T47D (cell line): ENCODE measurements at regions not wholly inside any gene's neighbourhood (a gene's known extent, or its start where the extent isn't known, plus 50 kb on each side); places are given as distances from the start of the nearest gene placed in this dataset.

Experiments used
- DNase-seq, 2 experiments: peaks; one replicate each; pipeline versions ENCODE4 v3.0.0 to v3.0.0-alpha.2; 2011 to 2012; ENCODE audit warnings: low read depth in 1 of 2, low spot score in 1 of 2
- JUND ChIP-seq: IDR thresholded peaks from 2 replicates; pipeline ENCODE4 v1.6.1; 2012; ENCODE audit warnings: low read depth
- in situ Hi-C: cut with HindIII; loops from 2 replicates; pipeline ENCODE4 v1.10.0; 2016; ENCODE audit warnings: low sequenced_read_pairs, low pct_unique_long_range_greater_than_20kb

DNA sequence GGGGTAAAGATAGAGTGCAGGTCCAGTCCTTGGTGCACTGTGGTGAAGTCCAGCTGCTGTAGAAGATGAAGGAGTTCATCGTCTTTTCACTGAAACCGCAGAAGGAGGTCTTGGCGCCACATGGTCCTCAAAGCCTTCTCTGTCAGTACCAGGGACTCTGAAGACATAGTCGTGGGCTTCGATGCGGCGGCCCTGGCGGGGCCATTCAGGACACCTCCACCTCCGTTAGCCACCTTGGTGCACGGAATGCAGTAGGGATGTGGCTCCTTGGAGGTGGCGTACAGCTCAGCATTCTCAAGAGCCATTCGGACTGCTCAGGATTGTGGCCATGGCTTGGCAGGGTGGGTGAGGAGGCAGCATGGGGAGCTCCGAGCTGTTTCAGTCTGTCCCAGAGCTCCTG lies 418.8 kb downstream of the SUCLG1 start:
- no peak for DNase-seq
- TF ChIP-seq JUND = no peak
- in situ Hi-C loops = no loop called here

DNA sequence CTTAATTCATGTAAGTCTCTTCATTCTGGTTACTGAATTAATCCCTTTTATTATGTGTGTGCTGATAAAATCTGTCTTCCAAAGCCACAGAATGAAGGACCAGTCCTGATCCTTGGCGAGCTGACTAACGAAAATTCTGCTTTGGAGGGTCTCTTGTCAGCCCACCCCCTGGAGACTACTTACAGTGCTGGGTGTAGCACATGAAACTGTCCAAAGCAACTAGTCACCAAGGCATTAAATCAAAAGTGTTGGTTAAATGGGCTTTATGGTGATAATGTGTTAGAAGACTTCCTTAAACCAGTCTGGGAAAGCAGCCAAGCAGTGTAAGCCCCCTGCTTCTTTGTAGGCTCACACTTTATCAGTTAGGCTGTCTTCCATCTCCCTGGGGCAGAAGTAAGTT lies 420.2 kb downstream of the SUCLG1 start:
- TF ChIP-seq JUND = no peak
- DNase-seq = no peak
- in situ Hi-C loops = no loop called here

DNA sequence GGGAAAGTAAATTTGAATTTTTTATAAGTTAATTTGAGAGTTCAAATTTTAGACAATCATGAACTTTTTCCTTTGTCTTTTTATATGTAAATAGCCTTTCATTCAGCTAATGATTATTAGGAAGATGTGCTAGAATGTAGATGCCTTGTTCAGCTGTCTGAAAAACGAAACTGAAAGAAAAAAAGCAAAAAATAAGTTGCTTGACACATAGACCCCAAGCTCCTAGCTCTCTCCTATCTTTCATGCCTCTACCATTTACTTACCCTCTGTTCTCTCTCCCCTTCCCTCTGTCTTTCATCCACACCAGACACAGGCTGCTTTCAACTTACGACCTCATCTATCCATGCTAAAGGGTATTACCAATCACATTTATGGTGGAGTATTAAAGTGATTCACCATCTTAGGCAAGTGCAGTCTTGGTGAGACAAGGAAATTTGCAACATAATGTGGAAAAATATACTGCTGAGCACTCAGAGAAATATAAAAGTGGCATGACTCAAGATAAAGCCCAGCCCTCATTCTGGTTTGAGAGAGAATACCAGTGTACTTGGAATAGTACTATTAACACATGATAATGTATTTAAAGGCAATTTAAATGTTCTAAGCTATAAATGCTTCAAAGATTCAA lies 425.6 kb downstream of the SUCLG1 start:
- no peak for TF ChIP-seq JUND
- no peak for DNase-seq
- in situ Hi-C loops = no loop called here

DNA sequence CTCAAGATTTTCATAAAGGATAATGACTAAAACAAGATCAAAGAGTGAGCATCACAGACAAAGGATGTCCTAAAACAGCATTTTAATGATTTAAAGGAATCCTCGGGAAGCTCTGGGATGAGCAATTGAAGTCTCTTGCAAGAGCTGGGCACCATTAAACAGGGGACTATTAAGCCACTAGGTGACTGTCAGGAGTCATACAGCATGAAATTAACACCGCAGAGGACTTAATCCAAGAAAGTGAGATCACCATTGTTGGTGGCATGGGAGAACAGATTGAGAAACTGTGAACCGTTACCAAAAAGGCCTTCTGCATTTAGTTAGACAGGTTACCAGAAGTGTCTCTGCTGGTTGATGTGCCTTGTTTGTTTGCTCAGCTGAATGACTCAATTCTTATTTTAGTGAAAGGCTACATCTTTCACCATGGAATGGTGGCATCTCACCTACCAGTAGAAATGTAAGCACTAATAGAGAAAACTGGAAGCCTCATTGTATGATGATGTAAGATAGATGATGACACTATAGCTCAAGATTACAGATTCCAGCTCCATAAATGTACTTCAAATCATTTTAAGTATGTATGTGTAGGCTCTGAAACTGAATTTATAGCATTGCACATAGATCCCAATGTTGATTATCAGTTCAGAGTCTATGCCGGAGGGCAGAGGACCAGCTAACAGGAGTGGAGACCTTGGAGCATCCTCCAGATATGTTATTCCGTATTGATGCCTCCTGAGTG lies 427.6 kb downstream of the SUCLG1 start:
- in situ Hi-C loops = no loop called here
- TF ChIP-seq JUND = no peak
- no peak for DNase-seq

DNA sequence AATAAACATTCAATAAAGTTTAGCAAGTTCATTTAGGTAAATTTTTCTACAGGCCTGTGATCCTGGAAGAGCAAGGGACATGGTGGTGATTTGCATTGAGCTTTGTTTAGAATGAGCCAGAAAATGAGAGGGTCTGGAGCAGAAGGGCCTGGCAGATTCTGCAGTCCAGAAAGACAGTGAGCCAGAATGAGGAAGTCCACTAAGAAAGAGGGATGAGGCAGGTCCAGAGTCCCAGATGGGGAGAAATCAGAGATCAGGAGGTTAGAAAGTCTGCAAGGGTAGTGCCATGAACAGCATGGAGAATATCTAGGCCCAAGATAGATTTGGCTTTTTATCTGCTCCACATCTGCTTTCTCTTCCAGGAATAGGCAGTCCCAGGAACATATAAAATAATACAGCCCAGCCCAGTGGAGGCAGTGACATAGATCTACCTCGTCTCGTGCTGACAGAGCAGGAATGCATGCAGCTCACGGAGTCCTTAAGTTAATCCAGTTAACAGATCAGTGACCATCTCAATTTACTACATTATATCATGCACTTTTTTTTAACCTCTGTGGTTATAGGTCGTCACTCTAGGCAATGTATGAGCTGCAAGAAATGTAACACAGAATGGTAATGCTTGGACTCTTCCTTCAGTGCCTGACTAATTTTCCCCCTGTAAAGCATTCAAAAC lies 429.0 kb downstream of the SUCLG1 start:
- DNase-seq = no peak
- no peak for TF ChIP-seq JUND
- in situ Hi-C loops = no loop called here

DNA sequence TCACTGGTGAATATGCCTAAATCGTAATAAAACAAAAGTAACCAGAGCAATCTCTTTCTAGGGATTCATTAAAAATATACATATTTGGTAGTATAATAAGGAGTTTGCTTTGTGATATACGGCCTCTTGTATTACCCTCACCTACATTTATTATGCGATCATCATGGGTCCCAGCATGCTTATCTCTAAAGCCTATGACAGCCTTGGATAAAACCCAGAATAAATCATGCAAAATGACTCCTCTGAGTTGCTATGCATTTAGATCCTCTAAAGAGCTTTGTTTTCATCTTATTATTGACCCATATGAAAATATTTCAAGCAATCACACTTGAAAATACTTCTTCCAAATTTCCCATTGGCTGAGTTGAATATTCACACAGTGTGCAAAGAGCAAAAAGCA lies 432.3 kb downstream of the SUCLG1 start:
- TF ChIP-seq JUND = no peak
- no peak for DNase-seq
- in situ Hi-C loops = no loop called here

DNA sequence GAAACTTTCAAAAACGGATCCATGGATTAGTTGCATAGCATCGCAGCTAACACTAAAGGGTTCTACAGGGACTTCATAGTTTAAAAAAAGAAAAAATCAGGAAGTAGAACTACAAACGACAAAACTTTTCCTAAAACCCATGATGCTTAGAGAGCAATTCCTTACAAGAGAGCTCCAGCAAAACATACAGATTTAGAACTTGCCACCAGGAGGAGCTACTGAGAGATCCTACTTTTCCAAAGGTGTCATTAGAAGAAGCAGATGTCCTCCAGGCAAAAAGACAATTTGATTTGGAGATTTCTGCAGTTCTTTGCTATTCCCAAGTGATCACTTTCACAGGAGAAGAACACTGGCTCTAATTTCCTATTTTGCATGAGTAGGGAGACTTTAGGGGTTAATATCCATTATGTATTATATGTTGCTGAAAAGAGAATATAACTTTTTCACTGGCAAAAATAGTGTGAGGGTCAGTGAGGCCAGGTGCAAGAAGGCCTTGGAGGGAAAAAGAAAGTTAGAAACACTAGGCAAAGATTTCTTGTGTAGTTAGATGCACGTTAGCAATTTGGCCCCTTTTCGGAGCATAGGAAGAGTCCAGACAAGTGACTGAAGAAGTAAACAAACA lies 436.2 kb downstream of the SUCLG1 start:
- in situ Hi-C loops = no loop called here
- TF ChIP-seq JUND = no peak
- DNase-seq = peak; percentile 10 to 66

DNA sequence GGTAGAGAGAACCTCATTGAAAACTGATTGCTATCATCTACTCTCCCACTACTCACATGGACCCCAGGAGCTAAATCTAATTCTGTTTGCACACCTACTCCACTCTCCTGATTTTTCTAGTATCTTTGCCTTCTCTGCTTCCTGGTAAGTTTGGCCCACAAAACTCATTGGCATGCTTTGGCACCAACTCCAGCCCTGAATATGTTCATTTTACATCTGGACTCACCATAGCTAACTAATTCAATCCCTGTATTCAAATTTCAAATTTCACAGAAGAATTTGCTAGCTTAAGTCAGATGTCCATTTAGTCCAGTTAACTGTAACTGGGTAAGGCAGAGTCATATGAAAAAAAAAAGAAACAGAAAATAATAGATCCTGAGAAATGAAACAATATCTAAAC lies 442.1 kb downstream of the SUCLG1 start:
- in situ Hi-C loops = no loop called here
- DNase-seq = no peak
- TF ChIP-seq JUND = no peak

DNA sequence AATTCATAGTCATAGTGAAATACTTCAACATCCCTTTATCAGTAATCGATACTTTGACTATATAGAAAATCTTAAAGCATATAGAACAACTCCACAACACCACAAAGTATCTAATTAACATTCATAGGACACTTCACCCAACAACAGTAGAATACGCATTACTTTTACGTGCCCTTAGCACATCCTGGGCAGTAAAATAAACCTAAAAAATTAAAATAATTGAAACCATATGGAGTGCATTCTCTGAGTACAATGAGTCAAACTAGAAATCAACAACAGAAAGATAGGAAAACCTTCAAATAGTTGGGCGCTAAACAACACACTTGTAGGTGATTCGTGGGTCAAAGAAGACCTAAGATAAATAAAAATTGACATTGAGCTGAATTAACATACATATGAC lies 442.9 kb downstream of the SUCLG1 start:
- no peak for DNase-seq
- TF ChIP-seq JUND = no peak
- in situ Hi-C loops = no loop called here

DNA sequence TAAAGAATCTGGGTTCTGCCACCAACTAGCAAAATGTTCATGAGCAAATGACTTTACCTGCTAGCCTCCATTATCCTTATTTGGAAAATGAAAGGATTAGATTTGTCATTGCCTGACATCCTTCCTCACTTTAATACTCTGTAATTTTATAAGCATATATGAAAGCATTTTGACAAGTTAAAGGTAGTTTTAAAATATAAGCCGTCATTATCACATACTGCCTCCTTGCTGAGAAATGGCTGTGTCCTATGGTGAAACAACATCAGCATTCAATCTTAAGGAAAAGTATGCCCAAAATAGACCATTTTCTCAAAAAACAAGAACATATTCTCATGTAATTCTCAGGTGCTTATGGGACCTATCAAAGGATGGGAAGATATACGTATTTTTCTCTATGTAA lies 461.2 kb downstream of the SUCLG1 start:
- no peak for TF ChIP-seq JUND
- in situ Hi-C loops = no loop called here
- no peak for DNase-seq

DNA sequence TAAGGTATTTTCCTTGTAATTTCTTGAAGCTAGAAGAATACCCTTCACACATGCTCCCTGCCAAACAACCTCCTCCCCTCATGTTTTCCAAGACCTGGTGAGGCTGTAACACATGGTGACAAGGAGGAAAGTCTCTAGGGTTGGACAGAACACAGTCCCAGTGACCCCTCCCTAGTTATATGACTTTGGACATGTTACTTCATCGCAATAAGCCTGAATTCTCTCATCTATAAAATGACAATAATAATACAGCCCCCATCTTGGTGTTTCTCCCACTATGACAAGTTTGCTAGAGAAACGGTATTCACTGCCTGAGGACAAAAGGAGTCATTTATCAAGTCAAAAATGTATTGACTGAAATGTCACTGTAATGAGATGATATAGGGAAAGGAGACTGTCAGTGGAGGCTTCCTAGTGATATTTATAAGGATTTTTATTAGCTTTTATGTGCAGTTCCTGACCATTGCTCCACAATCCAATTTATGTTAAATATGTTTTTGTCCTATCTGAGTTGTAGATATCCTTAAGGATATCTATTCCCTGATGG lies 464.4 kb downstream of the SUCLG1 start:
- DNase-seq = no peak
- in situ Hi-C loops = no loop called here
- no peak for TF ChIP-seq JUND

DNA sequence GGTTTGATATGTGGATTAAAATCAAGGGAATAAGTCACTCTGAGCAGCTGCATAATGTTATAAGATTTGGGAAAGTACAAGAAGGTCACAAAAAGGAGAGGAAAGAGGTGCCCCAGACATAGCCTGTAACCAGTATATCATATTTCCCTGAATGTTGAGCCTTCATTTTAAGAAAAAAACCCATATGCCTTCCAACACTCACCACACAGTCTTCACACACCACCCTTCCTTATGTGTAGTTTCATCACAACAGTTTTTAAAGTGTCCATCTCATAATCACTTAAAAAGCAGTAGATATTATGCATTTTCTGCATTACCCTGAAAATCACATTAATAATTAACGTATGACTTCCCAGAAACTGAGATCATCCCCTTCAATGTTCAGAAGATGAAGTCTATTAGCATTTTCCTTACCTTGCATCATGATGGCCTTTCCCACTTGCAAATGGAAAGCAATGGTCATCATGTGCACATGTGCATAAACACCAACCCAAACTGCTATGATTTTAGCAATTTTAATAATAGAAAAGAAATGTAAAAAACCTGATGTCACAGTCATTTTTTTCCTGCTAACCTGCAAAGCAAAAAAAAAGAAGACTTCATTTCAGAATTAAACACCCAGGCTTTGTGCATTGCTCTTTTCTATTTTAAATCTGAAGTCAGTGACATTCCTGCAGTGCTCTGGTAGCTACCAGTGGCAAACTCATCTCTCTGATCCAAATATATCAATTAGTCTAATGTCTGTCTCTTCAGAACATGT lies 465.0 kb downstream of the SUCLG1 start:
- no peak for TF ChIP-seq JUND
- in situ Hi-C loops = no loop called here
- no peak for DNase-seq
